NCI-H1436 (cell line): ENCODE measurements at regions not wholly inside any gene's neighbourhood (a gene's known extent, or its start where the extent isn't known, plus 50 kb on each side); places are given as distances from the start of the nearest gene placed in this dataset.
"Not testable (repeated sequence)": the region's sequence is repeated elsewhere in the genome, so short reads cannot be mapped to it uniquely, and the experiment has no call there.

Experiments used
- DNase-seq: peaks from one replicate; lab custom pipeline; 2025; lab: John Stamatoyannopoulos, UW

GRCh38 chr6:141394125-141394536 is 738.6 kb upstream of the GJE1 start:
- DNase-seq: no peak

- no peak for DNase-seq
These were observed 739.2 kb upstream of the GJE1 start for GRCh38 chr6:141393405-141394124.

GRCh38 chr6:141391135-141391534 is 741.6 kb upstream of the GJE1 start:
- not testable (repeated sequence) for DNase-seq

- no peak for DNase-seq
These were observed 744.1 kb upstream of the GJE1 start for GRCh38 chr6:141388666-141389065.

GRCh38 chr6:141370438-141370837 is 762.3 kb upstream of the GJE1 start:
- no peak for DNase-seq

- DNase-seq: not testable (repeated sequence)
These were observed 765.9 kb upstream of the GJE1 start for GRCh38 chr6:141366796-141367195.

- no peak for DNase-seq
These were observed 768.0 kb upstream of the GJE1 start for GRCh38 chr6:141364694-141365093.

- DNase-seq: no peak
These were observed 768.5 kb upstream of the GJE1 start for GRCh38 chr6:141364232-141364631.

- no peak for DNase-seq
These were observed 771.2 kb upstream of the GJE1 start for GRCh38 chr6:141361559-141361958.

GRCh38 chr6:141359953-141360352 is 772.8 kb upstream of the GJE1 start:
- no peak for DNase-seq

GRCh38 chr6:141354191-141354955 is 778.4 kb upstream of the GJE1 start:
- DNase-seq: no peak

- DNase-seq: no peak
These were observed 781.0 kb upstream of the GJE1 start for GRCh38 chr6:141351721-141352120.

- DNase-seq: no peak
These were observed 783.0 kb upstream of the GJE1 start for GRCh38 chr6:141349710-141350109.

GRCh38 chr6:141347906-141348492 is 784.7 kb upstream of the GJE1 start:
- DNase-seq: no peak

GRCh38 chr6:141347086-141347485 is 785.6 kb upstream of the GJE1 start:
- no peak for DNase-seq

- DNase-seq: no peak
These were observed 786.2 kb upstream of the GJE1 start for GRCh38 chr6:141346535-141346934.

GRCh38 chr6:141337191-141337590 is 795.5 kb upstream of the GJE1 start:
- DNase-seq: no peak

GRCh38 chr6:141335477-141336273 is 797.0 kb upstream of the GJE1 start:
- no peak for DNase-seq

- no peak for DNase-seq
These were observed 805.8 kb upstream of the GJE1 start for GRCh38 chr6:141326925-141327324.

GRCh38 chr6:141326426-141326825 is 806.3 kb upstream of the GJE1 start:
- no peak for DNase-seq

- DNase-seq: no peak
These were observed 811.0 kb upstream of the GJE1 start for GRCh38 chr6:141321493-141322347.
